Activated CD8-positive, alpha-beta memory T cell treated with anti-CD3 and anti-CD28 coated beads, Interleukin-2, amount 50 U/mL, for 48 hours (primary cell): ENCODE measurements at regions not wholly inside any gene's neighbourhood (a gene's known extent, or its start where the extent isn't known, plus 50 kb on each side); places are given as distances from the start of the nearest gene placed in this dataset.
"Not testable (repeated sequence)": the region's sequence is repeated elsewhere in the genome, so short reads cannot be mapped to it uniquely, and the experiment has no call there.

ENCODE experiments used
- DNase-seq: peaks from one replicate; pipeline ENCODE4 v3.0.0-alpha.2; 2020

GRCh38 chr14:84288781-84289180 lies 1241.2 kb upstream of the FLRT2 start:
- no peak for DNase-seq

GRCh38 chr14:84298663-84299195 lies 1231.2 kb upstream of the FLRT2 start:
- DNase-seq = no peak

GRCh38 chr14:84303140-84303539 lies 1226.8 kb upstream of the FLRT2 start:
- no peak for DNase-seq

- DNase-seq = no peak
Observed at GRCh38 chr14:84312551-84312950, 1217.4 kb upstream of the FLRT2 start.

GRCh38 chr14:84323450-84323849 lies 1206.5 kb upstream of the FLRT2 start:
- DNase-seq = no peak

GRCh38 chr14:84323978-84324377 lies 1206.0 kb upstream of the FLRT2 start:
- DNase-seq = no peak

- DNase-seq = no peak
Observed at GRCh38 chr14:84336433-84336832, 1193.5 kb upstream of the FLRT2 start.

- no peak for DNase-seq
Observed at GRCh38 chr14:84340938-84341337, 1189.0 kb upstream of the FLRT2 start.

GRCh38 chr14:84341867-84342266 lies 1188.1 kb upstream of the FLRT2 start:
- DNase-seq = not testable (repeated sequence)

GRCh38 chr14:84343656-84344055 lies 1186.3 kb upstream of the FLRT2 start:
- DNase-seq = no peak

- no peak for DNase-seq
Observed at GRCh38 chr14:84351646-84352045, 1178.3 kb upstream of the FLRT2 start.

- DNase-seq = no peak
Observed at GRCh38 chr14:84361476-84361875, 1168.5 kb upstream of the FLRT2 start.

GRCh38 chr14:84375235-84375634 lies 1154.7 kb upstream of the FLRT2 start:
- no peak for DNase-seq

GRCh38 chr14:84390010-84390409 lies 1139.9 kb upstream of the FLRT2 start:
- DNase-seq = no peak

- no peak for DNase-seq
Observed at GRCh38 chr14:84397631-84398030, 1132.3 kb upstream of the FLRT2 start.

- no peak for DNase-seq
Observed at GRCh38 chr14:84399296-84399910, 1130.5 kb upstream of the FLRT2 start.

- no peak for DNase-seq
Observed at GRCh38 chr14:84401631-84402030, 1128.3 kb upstream of the FLRT2 start.

GRCh38 chr14:84403585-84403984 lies 1126.4 kb upstream of the FLRT2 start:
- no peak for DNase-seq

- DNase-seq = no peak
Observed at GRCh38 chr14:84404246-84404645, 1125.7 kb upstream of the FLRT2 start.

- DNase-seq = no peak
Observed at GRCh38 chr14:84409435-84409834, 1120.5 kb upstream of the FLRT2 start.

- no peak for DNase-seq
Observed at GRCh38 chr14:84410344-84410743, 1119.6 kb upstream of the FLRT2 start.

GRCh38 chr14:84420221-84420620 lies 1109.7 kb upstream of the FLRT2 start:
- no peak for DNase-seq

GRCh38 chr14:84421621-84422020 lies 1108.3 kb upstream of the FLRT2 start:
- no peak for DNase-seq

GRCh38 chr14:84425968-84426367 lies 1104.0 kb upstream of the FLRT2 start:
- DNase-seq = no peak

GRCh38 chr14:84432676-84433075 lies 1097.3 kb upstream of the FLRT2 start:
- no peak for DNase-seq
